ENCODE measurements at regions not wholly inside any gene's neighbourhood (a gene's known extent, or its start where the extent isn't known, plus 50 kb on each side); places are given as distances from the start of the nearest gene placed in this dataset.

DNA sequence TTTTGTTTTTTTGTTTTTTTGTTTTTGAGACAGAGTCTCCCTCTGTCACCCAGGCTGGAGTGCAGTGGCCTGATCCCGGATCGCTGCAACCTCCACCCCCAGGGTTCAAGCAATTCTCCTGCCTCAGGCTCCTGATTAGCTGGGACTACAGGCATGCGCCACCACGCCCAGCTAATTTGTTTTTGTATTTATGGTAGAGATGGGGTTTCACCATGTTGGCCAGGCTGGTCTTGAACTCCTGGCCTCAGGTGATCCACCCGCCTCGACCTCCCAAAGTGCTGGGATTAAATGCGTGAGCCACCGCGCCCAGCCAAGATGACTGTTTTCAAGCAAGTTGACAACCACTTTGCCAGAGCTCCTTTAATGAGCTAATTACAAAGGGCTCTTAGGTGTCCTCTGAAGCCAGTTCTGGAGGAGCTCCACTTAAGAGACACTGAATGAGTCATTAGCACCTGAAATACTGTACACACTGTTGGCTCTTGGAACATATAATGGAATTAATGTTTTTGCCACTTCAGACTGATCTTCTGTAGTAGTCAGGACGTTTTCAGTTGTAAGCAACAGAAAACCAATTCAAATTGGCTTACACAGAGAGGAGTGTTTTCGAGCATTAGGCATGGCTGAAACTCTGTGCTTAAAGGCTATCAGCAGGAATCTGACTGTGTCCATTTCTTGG lies 55.4 kb upstream of the MED13L start:
- TF ChIP-seq CTCF (IDR thresholded peaks at IDR 0.05) (no peak), EZH2 (IDR thresholded peaks at IDR 0.05; ENCODE audit: borderline replicate concordance, insufficient read depth, low read depth, low read length, poor library complexity, severe bottlenecking) (no peak)

Measured in B cell (primary cell).